ENCODE measurements at regions not wholly inside any gene's neighbourhood (a gene's known extent, or its start where the extent isn't known, plus 50 kb on each side); places are given as distances from the start of the nearest gene placed in this dataset.

DNA sequence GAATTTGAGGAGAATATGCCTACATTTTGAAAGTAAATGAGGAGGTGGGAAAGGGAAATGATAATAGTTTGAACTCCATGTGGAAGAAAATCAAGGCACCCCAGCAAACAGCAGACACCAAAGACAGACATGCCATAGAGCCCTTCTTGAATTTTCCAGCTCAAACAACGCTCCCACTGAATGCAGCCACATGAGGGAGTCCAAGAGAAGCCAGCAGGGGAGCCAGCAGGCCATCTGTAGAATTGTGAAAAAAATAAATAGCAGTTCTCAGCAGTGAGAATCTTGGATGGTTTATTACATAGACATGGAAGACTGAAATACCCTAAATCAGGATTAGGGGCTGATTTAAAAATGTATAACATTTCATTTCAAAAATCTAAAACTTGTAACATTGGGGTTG, 1567.3 kb upstream of the LRRTM3 start:
- no peak overlapping the region for H3K27ac ChIP-seq (ENCODE audit: low read depth)
- no peak overlapping the region for H3K4me2 ChIP-seq
- Mint-ChIP-seq H3K4me1 (no peaks in the 10 kb centered on the region), H3K36me3 (ENCODE audit: low read depth) (no peaks in the 10 kb centered on the region), H3K4me3 (no peak overlapping the region), H3K27ac (no peak overlapping the region), H3K9me3 (no peaks in the 10 kb centered on the region), H3K27me3 (ENCODE audit: insufficient read depth, low read depth, poor library complexity) (peaks cover 3% of the 10 kb centered on the region)
- no peaks in the 10 kb centered on the region for H3K79me2 ChIP-seq (replicated peaks; ENCODE audit: insufficient read depth)
- H2AFZ ChIP-seq: no peak overlapping the region
- peak; percentile 65 for DNase-seq (ENCODE audit: low spot score)
- peak; percentile 59 for ATAC-seq
- TF ChIP-seq, protein P1, sequence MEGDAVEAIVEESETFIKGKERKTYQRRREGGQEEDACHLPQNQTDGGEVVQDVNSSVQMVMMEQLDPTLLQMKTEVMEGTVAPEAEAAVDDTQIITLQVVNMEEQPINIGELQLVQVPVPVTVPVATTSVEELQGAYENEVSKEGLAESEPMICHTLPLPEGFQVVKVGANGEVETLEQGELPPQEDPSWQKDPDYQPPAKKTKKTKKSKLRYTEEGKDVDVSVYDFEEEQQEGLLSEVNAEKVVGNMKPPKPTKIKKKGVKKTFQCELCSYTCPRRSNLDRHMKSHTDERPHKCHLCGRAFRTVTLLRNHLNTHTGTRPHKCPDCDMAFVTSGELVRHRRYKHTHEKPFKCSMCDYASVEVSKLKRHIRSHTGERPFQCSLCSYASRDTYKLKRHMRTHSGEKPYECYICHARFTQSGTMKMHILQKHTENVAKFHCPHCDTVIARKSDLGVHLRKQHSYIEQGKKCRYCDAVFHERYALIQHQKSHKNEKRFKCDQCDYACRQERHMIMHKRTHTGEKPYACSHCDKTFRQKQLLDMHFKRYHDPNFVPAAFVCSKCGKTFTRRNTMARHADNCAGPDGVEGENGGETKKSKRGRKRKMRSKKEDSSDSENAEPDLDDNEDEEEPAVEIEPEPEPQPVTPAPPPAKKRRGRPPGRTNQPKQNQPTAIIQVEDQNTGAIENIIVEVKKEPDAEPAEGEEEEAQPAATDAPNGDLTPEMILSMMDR (conservative IDR thresholded peaks at IDR 0.05; ENCODE audit: low read depth in 2 of 2): peak; percentile 62 to 70
- TF ChIP-seq CREB1 (CRISPR knock-in tag; IDR thresholded peaks at IDR 0.05; ENCODE audit: low read depth): no peak
- no peaks in the 10 kb centered on the region for H4K20me1 ChIP-seq (replicated peaks; ENCODE audit: insufficient read depth)
- no peaks in the 10 kb centered on the region for H3F3A ChIP-seq (replicated peaks; ENCODE audit: low read depth)
- H3K27me3 ChIP-seq (ENCODE audit: insufficient read depth): no peaks in the 10 kb centered on the region
- no peak overlapping the region for H3K4me3 ChIP-seq
- no peaks in the 10 kb centered on the region for H3K4me1 ChIP-seq (ENCODE audit: insufficient read depth)
- H3K9me2 ChIP-seq (ENCODE audit: insufficient read depth): no peaks in the 10 kb centered on the region
- no peaks in the 10 kb centered on the region for H3K36me3 ChIP-seq (ENCODE audit: insufficient read depth)

DNA sequence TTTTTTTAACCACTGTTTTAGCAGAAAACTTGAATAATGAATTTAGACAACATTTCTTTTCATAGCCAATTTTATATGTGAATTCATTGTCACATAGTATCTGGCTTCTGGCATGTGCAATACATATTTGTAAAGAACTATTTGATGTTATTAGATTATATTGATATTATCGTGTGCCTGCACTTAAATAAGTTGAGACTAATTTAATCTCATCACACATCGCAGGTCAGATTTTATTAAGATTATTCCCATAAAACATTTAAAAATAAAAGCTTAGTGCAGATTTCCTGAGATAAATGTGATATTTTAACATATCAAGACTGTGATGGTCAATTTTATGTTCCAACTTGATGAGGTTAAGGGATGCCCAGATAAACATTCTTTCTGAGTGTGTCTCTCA, 1565.3 kb upstream of the LRRTM3 start:
- no peaks in the 10 kb centered on the region for H3F3A ChIP-seq (replicated peaks; ENCODE audit: low read depth)
- no peaks in the 10 kb centered on the region for H4K20me1 ChIP-seq (replicated peaks; ENCODE audit: insufficient read depth)
- peaks cover 1% of the 10 kb centered on the region for H3K27me3 Mint-ChIP-seq (ENCODE audit: insufficient read depth, low read depth, poor library complexity)
- ATAC-seq (no peak), DNase-seq (ENCODE audit: low spot score) (no peak)
- H3K36me3 ChIP-seq (ENCODE audit: insufficient read depth): no peaks in the 10 kb centered on the region
- H3K27ac ChIP-seq (ENCODE audit: low read depth): no peak overlapping the region
- no peaks in the 10 kb centered on the region for H3K4me1 Mint-ChIP-seq
- no peaks in the 10 kb centered on the region for H3K4me1 ChIP-seq (ENCODE audit: insufficient read depth)
- H3K4me3 Mint-ChIP-seq: no peak overlapping the region
- no peaks in the 10 kb centered on the region for H3K9me2 ChIP-seq (ENCODE audit: insufficient read depth)
- H2AFZ ChIP-seq: no peak overlapping the region
- TF ChIP-seq, protein P2, sequence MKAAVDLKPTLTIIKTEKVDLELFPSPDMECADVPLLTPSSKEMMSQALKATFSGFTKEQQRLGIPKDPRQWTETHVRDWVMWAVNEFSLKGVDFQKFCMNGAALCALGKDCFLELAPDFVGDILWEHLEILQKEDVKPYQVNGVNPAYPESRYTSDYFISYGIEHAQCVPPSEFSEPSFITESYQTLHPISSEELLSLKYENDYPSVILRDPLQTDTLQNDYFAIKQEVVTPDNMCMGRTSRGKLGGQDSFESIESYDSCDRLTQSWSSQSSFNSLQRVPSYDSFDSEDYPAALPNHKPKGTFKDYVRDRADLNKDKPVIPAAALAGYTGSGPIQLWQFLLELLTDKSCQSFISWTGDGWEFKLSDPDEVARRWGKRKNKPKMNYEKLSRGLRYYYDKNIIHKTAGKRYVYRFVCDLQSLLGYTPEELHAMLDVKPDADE (IDR thresholded peaks at IDR 0.05): no peak
- no peak overlapping the region for H3K4me3 ChIP-seq
- no peaks in the 10 kb centered on the region for H3K27me3 ChIP-seq (ENCODE audit: insufficient read depth)
- H3K4me2 ChIP-seq: no peak overlapping the region
- no peak overlapping the region for H3K27ac Mint-ChIP-seq
- H3K9me3 Mint-ChIP-seq: no peaks in the 10 kb centered on the region
- H3K79me2 ChIP-seq (replicated peaks; ENCODE audit: insufficient read depth): no peaks in the 10 kb centered on the region
- H3K36me3 Mint-ChIP-seq (ENCODE audit: low read depth): no peaks in the 10 kb centered on the region

DNA sequence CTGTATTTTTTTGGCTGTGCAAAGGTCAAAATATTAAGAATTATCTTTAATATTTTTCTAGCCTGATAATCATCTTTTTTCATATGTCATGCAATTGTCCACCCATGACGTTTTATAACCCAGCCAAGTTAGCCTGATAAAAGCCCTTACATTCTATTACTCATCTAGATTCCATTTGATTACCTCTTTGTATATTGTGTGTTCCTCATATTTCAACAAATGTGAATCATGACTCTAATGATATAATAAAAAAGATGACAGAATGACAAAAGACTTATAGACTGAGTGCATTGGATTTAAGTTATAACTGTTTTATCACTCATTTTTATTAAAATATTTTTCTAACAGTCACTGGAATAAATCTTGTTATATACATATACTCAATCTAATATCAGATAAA, 1560.0 kb upstream of the LRRTM3 start:
- H3K36me3 ChIP-seq (ENCODE audit: insufficient read depth): no peaks in the 10 kb centered on the region
- no peak overlapping the region for H3K4me3 ChIP-seq
- Mint-ChIP-seq H3K36me3 (ENCODE audit: low read depth) (no peaks in the 10 kb centered on the region), H3K27me3 (ENCODE audit: insufficient read depth, low read depth, poor library complexity) (no peaks in the 10 kb centered on the region), H3K27ac (no peak overlapping the region), H3K4me1 (no peaks in the 10 kb centered on the region), H3K4me3 (no peak overlapping the region), H3K9me3 (no peaks in the 10 kb centered on the region)
- no peaks in the 10 kb centered on the region for H3K27me3 ChIP-seq (ENCODE audit: insufficient read depth)
- H3K4me1 ChIP-seq (ENCODE audit: insufficient read depth): no peaks in the 10 kb centered on the region
- no peaks in the 10 kb centered on the region for H4K20me1 ChIP-seq (replicated peaks; ENCODE audit: insufficient read depth)
- H3K9me2 ChIP-seq (ENCODE audit: insufficient read depth): no peaks in the 10 kb centered on the region
- H3K27ac ChIP-seq (ENCODE audit: low read depth): no peak overlapping the region
- no peaks in the 10 kb centered on the region for H3K79me2 ChIP-seq (replicated peaks; ENCODE audit: insufficient read depth)
- DNase-seq (ENCODE audit: low spot score) (no peak), ATAC-seq (no peak)
- H3K4me2 ChIP-seq: no peak overlapping the region
- H3F3A ChIP-seq (replicated peaks; ENCODE audit: low read depth): no peaks in the 10 kb centered on the region
- H2AFZ ChIP-seq: no peak overlapping the region
- TF ChIP-seq EZH2 (IDR thresholded peaks at IDR 0.05; ENCODE audit: low read depth, unreplicated experiment) (no peak), POLR2AphosphoS5 (IDR thresholded peaks at IDR 0.05; ENCODE audit: low read depth) (no peak), EZH2phosphoT487 (IDR thresholded peaks at IDR 0.05; ENCODE audit: unreplicated experiment) (no peak), NANOG (IDR thresholded peaks at IDR 0.05; ENCODE audit: borderline replicate concordance) (no peak), ZNF331 (CRISPR knock-in tag; IDR thresholded peaks at IDR 0.05; ENCODE audit: low read depth) (no peak), CREB1 (CRISPR knock-in tag; IDR thresholded peaks at IDR 0.05; ENCODE audit: low read depth) (no peak), ZNF114 (CRISPR knock-in tag; IDR thresholded peaks at IDR 0.05) (no peak)
- TF ChIP-seq, protein P3, sequence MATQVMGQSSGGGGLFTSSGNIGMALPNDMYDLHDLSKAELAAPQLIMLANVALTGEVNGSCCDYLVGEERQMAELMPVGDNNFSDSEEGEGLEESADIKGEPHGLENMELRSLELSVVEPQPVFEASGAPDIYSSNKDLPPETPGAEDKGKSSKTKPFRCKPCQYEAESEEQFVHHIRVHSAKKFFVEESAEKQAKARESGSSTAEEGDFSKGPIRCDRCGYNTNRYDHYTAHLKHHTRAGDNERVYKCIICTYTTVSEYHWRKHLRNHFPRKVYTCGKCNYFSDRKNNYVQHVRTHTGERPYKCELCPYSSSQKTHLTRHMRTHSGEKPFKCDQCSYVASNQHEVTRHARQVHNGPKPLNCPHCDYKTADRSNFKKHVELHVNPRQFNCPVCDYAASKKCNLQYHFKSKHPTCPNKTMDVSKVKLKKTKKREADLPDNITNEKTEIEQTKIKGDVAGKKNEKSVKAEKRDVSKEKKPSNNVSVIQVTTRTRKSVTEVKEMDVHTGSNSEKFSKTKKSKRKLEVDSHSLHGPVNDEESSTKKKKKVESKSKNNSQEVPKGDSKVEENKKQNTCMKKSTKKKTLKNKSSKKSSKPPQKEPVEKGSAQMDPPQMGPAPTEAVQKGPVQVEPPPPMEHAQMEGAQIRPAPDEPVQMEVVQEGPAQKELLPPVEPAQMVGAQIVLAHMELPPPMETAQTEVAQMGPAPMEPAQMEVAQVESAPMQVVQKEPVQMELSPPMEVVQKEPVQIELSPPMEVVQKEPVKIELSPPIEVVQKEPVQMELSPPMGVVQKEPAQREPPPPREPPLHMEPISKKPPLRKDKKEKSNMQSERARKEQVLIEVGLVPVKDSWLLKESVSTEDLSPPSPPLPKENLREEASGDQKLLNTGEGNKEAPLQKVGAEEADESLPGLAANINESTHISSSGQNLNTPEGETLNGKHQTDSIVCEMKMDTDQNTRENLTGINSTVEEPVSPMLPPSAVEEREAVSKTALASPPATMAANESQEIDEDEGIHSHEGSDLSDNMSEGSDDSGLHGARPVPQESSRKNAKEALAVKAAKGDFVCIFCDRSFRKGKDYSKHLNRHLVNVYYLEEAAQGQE (IDR thresholded peaks at IDR 0.05; ENCODE audit: unreplicated experiment): no peak
- TF ChIP-seq, protein P1 (conservative IDR thresholded peaks at IDR 0.05; ENCODE audit: low read depth in 2 of 2): no peak
- TF ChIP-seq, protein P2 (IDR thresholded peaks at IDR 0.05): no peak
